A549 (cell line): ENCODE measurements at regions not wholly inside any gene's neighbourhood (a gene's known extent, or its start where the extent isn't known, plus 50 kb on each side); places are given as distances from the start of the nearest gene placed in this dataset.
A peak's percentile ranks its signal among the peaks of the same experiment; 100 is the strongest.

Source experiments
- ATAC-seq, 2 experiments: fragments of 200-7000 bp in 1 of 2; fragments of >200 bp in 1 of 2; cut with Nextera tagmentation in 1 of 2; cut with Tn5 transposase in 1 of 2; 3 replicates each; pipeline versions ENCODE4 v1.8.0 to v1.9.1; 2018 to 2020; ENCODE audit warnings: mild to moderate bottlenecking in 1 of 2, moderate library complexity in 1 of 2
- CTCF ChIA-PET: fragments of 300-600 bp; sonication (Branson Sonifier 250); formaldehyde crosslinking; extraction: SDS; loops from one replicate; lab custom pipeline; 2021; ENCODE audit warnings: antibody characterized with exemption, inconsistent platforms; lab: Yijun Ruan, JAX
- POLR2A ChIA-PET: fragments of 350-600 bp; formaldehyde crosslinking; extraction: SDS; loops from one replicate; lab custom pipeline; 2021; ENCODE audit warnings: antibody characterized with exemption, inconsistent platforms; lab: Yijun Ruan, JAX
- DNase-seq, 2 experiments: peaks; one replicate each; pipeline versions ENCODE4 v3.0.0 to v3.0.0-alpha.2; 2011 to 2016; ENCODE audit warnings: low read depth in 1 of 2, low spot score in 1 of 2
- FAIRE-seq: peaks from 2 replicates; lab custom pipeline; 2011; peaks lifted over from hg19 to GRCh38; lab: Jason Lieb, UNC
- H3K27ac ChIP-seq, 2 experiments: fragments of >200 bp; sonication (Bioruptor Twin); formaldehyde crosslinking; 3 replicates each; pipeline ENCODE4 v1.5.1; 2016 to 2017
- H3K4me1 ChIP-seq: fragments of >200 bp; sonication (Bioruptor Twin); formaldehyde crosslinking; 3 replicates; pipeline ENCODE4 v1.6.1; 2016
- H3K4me2 ChIP-seq: fragments of >200 bp; sonication (Bioruptor Twin); formaldehyde crosslinking; 3 replicates; pipeline ENCODE4 v1.6.1; 2016
- H3K4me3 ChIP-seq: fragments of >200 bp; sonication (Bioruptor Twin); formaldehyde crosslinking; 3 replicates; pipeline ENCODE4 v1.5.1; 2016
- H3K9me3 ChIP-seq: fragments of >200 bp; sonication (Bioruptor Twin); formaldehyde crosslinking; 3 replicates; pipeline ENCODE4 v1.6.1; 2016
- CTCF ChIP-seq: fragments of >200 bp; sonication (Bioruptor Twin); formaldehyde crosslinking; IDR thresholded peaks from 3 replicates; pipeline ENCODE4 v1.5.1; 2016
- E2F6 ChIP-seq: IDR thresholded peaks from 2 replicates; pipeline ENCODE4 v1.6.1; 2012; ENCODE audit warnings: low read depth, borderline replicate concordance
- EHMT2 ChIP-seq: fragments of 200-600 bp; sonication (generic); IDR thresholded peaks from 2 replicates; pipeline ENCODE4 v1.6.1; 2016; ENCODE audit warnings: antibody characterized with exemption, low read depth, mild to moderate bottlenecking, moderate library complexity
- HOXB13 ChIP-seq: fragments of 250-450 bp; sonication (Bioruptor Pico); IDR thresholded peaks from 2 replicates; pipeline ENCODE4 v1.5.0; 2020; ENCODE audit warnings: low read depth, mild to moderate bottlenecking, moderate library complexity
- JUN ChIP-seq, 2 experiments: fragments of >200 bp; sonication (Bioruptor Twin); formaldehyde crosslinking; IDR thresholded peaks; 2 replicates in 1 of 2; 3 replicates in 1 of 2; pipeline ENCODE4 v1.6.1; 2016 to 2017
- RAD21 ChIP-seq, 2 experiments: fragments of >200 bp in 1 of 2; sonication (Bioruptor Twin) in 1 of 2; formaldehyde crosslinking in 1 of 2; IDR thresholded peaks in 1 of 2; conservative IDR thresholded peaks in 1 of 2; 2 replicates in 1 of 2; 3 replicates in 1 of 2; pipeline ENCODE4 v1.6.1; 2012 to 2018; ENCODE audit warnings: inconsistent platforms in 1 of 2
- RCOR1 ChIP-seq: fragments of 150-350 bp; IDR thresholded peaks from 2 replicates; pipeline ENCODE4 v1.6.1; 2014; ENCODE audit warnings: antibody characterized with exemption, low read length, low read depth
- REST ChIP-seq: fragments of 200-600 bp; sonication (generic); IDR thresholded peaks from 2 replicates; pipeline ENCODE4 v1.6.1; 2016; ENCODE audit warnings: antibody characterized with exemption, mild to moderate bottlenecking, moderate library complexity
- TP53 ChIP-seq: fragments of 250-450 bp; sonication (Bioruptor Pico); IDR thresholded peaks from 2 replicates; pipeline ENCODE4 v1.5.0; 2021; ENCODE audit warnings: mild to moderate bottlenecking, moderate library complexity
- ZNF302 ChIP-seq: fragments of 250-450 bp; sonication (Bioruptor Pico); IDR thresholded peaks from 2 replicates; pipeline ENCODE4 v1.9.0; 2021; ENCODE audit warnings: inconsistent platforms, mild to moderate bottlenecking, moderate library complexity
- WGBS: methylation state at CpG from one replicate; pipeline ENCODE4 v1.1.6; 2017; ENCODE audit errors: missing lambda C conversion rate; 5-methylcytosine and 5-hydroxymethylcytosine counted together
- TF ChIP-seq, protein P1 (sequence below): fragments of 450-650 bp; IDR thresholded peaks from 2 replicates; pipeline ENCODE4 v1.6.1; 2014; ENCODE audit warnings: antibody characterized with exemption
- TF ChIP-seq, protein P2 (sequence below): fragments of 250-450 bp; sonication (Bioruptor Pico); IDR thresholded peaks from 2 replicates; pipeline ENCODE4 v1.5.0; 2020; ENCODE audit warnings: low read depth, mild to moderate bottlenecking, moderate library complexity
- TF ChIP-seq, protein P3 (sequence below): IDR thresholded peaks from 2 replicates; pipeline ENCODE4 v1.6.1; 2012

DNA sequence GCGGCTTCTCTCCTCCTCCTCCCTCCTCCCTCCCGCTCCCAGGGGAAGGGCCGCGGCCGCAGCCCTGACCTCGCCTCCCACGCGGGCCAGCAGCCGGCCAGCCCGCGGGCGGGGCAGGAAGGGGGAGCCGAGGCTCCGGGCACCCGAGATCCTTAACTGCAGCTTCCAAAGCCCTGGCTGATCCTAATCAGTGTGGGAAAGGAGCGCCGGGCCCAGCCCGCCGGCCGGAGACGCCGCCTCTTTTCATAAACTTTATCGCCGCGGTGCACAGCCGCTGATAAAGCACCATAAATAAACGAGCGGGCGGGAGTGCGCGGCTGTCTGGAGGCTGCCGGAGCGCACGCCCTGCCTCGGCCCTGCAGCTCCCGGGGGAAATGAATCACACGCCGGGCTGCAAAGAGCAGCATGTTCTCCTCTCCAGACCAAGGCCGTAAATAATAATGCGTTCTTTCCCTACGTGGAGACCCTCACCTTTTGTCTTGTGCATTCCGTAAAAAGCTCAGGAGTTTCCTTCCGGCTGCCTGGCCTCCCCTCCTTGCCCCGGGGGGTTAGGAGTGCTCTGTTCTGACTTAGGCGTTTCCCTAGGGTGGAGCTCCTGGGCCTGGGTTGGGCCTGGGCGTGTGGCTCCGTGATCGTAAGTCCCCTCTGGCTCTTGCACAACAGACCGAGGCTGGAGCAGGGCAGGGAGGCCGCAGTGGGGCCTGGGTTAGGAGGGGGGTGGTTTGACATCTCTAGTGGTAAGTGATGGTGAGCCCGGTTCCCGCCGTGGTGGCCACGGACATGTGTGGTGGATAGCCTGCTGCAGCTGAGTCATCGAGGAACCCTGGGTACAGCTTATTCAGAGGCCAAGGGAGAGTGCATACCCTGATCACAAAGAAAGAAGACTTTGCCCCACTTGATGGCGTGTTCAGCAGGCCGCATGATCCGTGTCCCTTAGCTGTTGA lies 132.6 kb upstream of the HES1 start (continued):
- 0 out of 2 replicates have a peak, but pooled peaks have one; percentile 39 for TF ChIP-seq HOXB13 (CRISPR knock-in tag)
- TF ChIP-seq TP53 (CRISPR knock-in tag), result no peak
- TF ChIP-seq, protein P1, sequence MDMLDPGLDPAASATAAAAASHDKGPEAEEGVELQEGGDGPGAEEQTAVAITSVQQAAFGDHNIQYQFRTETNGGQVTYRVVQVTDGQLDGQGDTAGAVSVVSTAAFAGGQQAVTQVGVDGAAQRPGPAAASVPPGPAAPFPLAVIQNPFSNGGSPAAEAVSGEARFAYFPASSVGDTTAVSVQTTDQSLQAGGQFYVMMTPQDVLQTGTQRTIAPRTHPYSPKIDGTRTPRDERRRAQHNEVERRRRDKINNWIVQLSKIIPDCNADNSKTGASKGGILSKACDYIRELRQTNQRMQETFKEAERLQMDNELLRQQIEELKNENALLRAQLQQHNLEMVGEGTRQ, result no peak
- TF ChIP-seq JUN (IDR thresholded peaks at IDR 0.05), result peak; percentile 24 to 83; a peak in 2 of 5 replicates
- 0 out of 2 replicates have a peak, but pooled peaks have one; percentile 39 for TF ChIP-seq E2F6
- TF ChIP-seq, protein P2, sequence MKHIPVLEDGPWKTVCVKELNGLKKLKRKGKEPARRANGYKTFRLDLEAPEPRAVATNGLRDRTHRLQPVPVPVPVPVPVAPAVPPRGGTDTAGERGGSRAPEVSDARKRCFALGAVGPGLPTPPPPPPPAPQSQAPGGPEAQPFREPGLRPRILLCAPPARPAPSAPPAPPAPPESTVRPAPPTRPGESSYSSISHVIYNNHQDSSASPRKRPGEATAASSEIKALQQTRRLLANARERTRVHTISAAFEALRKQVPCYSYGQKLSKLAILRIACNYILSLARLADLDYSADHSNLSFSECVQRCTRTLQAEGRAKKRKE (CRISPR knock-in tag), result peak; percentile 71; the same call in 1 of the 2 replicates
- TF ChIP-seq, protein P3, sequence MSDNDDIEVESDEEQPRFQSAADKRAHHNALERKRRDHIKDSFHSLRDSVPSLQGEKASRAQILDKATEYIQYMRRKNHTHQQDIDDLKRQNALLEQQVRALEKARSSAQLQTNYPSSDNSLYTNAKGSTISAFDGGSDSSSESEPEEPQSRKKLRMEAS, result peak; percentile 66
- peak in 1 of 2 experiments; percentile 22; a peak in 2 of 5 replicates for TF ChIP-seq RAD21 (conservative IDR thresholded peaks at IDR 0.05 in 1 of 2, IDR thresholded peaks at IDR 0.05 in 1 of 2)

DNA sequence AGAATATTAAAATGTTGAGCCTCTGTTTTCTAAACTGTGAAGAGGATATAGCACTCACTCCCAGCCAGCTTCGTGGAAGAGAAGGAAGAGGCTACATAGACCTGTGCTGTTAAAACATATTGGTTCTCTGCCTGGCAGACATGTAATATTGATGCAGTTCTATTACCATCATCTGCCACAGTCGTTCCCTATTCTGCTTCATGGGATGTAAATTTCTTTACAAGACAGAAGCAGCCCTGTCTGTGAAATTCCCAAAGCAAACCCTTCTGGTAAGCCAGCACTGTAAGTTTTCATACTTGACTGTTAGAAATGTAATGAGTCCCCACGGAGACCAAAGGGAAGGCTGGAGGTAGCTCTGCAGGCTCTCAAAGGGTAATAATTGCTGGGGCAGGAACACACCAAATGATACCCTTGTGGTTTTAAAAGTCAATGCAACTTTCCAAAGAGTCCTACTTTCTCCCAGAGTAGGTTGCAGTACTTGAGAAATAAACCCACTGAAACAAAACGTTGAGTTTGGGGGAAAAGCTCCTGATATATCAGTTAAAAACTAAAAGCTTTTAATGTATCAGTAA lies 129.9 kb upstream of the HES1 start:
- ChIA-PET POLR2A (interaction anchor here (1.2 kb wide), 1 partner anchor 14 kb away, joined by 3 read pairs; no protein-coding TSS in a partner anchor), CTCF (interaction anchor here (0.6 to 1.4 kb wide), 5 partner anchors 21 to 607 kb away, joined by 3 to 4 read pairs (median 3); partner anchors contain the start of gene HES1)
- WGBS, result 70% methylated on average over 4 of the region's 4 CpGs
- Histone ChIP-seq H3K4me1 (peaks cover 33% of the 10 kb centered on the region), H3K4me3 (no peak overlapping the region), H3K4me2 (peak overlapping the region; percentile 90; the same call in 1 of the 3 replicates), H3K27ac (peak overlapping the region; percentile 38 to 95; a peak in 5 of 6 replicates), H3K9me3 (no peaks in the 10 kb centered on the region)
- no peak for TF ChIP-seq RCOR1
- TF ChIP-seq EHMT2, result no peak
- TF ChIP-seq CTCF, result no peak
- TF ChIP-seq REST, result no peak
- TF ChIP-seq ZNF302, result no peak
- TF ChIP-seq, protein P3, result no peak
- no peak for TF ChIP-seq TP53 (CRISPR knock-in tag)
- FAIRE-seq (no peak), ATAC-seq (no peak), DNase-seq (no peak)
